GM19463 (cell line): ENCODE measurements at regions not wholly inside any gene's neighbourhood (a gene's known extent, or its start where the extent isn't known, plus 50 kb on each side); places are given as distances from the start of the nearest gene placed in this dataset.
"Not testable (repeated sequence)": the region's sequence is repeated elsewhere in the genome, so short reads cannot be mapped to it uniquely, and the experiment has no call there.

ENCODE experiments used
- ATAC-seq: cut with Tn5 transposase; IDR thresholded peaks from one replicate; pipeline ENCODE4 v1.9.1; 2021; ENCODE audit warnings: mild to moderate bottlenecking, moderate library complexity; ENCODE audit not compliant: unreplicated experiment

GRCh38 chrX:69065451-69065850 is 99.8 kb downstream of the PJA1 start:
- no peak for ATAC-seq

GRCh38 chrX:69063486-69063885 is 101.8 kb downstream of the PJA1 start:
- no peak for ATAC-seq

- no peak for ATAC-seq
Measured at GRCh38 chrX:69062493-69062892, 102.8 kb downstream of the PJA1 start.

GRCh38 chrX:69060631-69061408 is 104.4 kb downstream of the PJA1 start:
- no peak for ATAC-seq

GRCh38 chrX:69055193-69055592 is 110.1 kb downstream of the PJA1 start:
- no peak for ATAC-seq

GRCh38 chrX:69054497-69054896 is 110.8 kb downstream of the PJA1 start:
- ATAC-seq, result not testable (repeated sequence)

GRCh38 chrX:69051901-69052300 is 113.4 kb downstream of the PJA1 start:
- no peak for ATAC-seq

- no peak for ATAC-seq
Measured at GRCh38 chrX:69050051-69050765, 115.0 kb downstream of the PJA1 start.

- no peak for ATAC-seq
Measured at GRCh38 chrX:69046996-69047490, 118.2 kb downstream of the PJA1 start.

- ATAC-seq, result no peak
Measured at GRCh38 chrX:69045616-69046345, 119.5 kb downstream of the PJA1 start.

- ATAC-seq, result no peak
Measured at GRCh38 chrX:69038816-69039215, 126.4 kb downstream of the PJA1 start.

GRCh38 chrX:69038188-69038587 is 127.1 kb downstream of the PJA1 start:
- no peak for ATAC-seq

GRCh38 chrX:69037786-69038185 is 127.5 kb downstream of the PJA1 start:
- ATAC-seq, result no peak

GRCh38 chrX:69036674-69037573 is 128.3 kb downstream of the PJA1 start:
- no peak for ATAC-seq

- ATAC-seq, result no peak
Measured at GRCh38 chrX:69034451-69034850, 130.8 kb downstream of the PJA1 start.

- ATAC-seq, result no peak
Measured at GRCh38 chrX:69033936-69034335, 131.3 kb downstream of the PJA1 start.

GRCh38 chrX:69032601-69033000 is 132.7 kb downstream of the PJA1 start:
- ATAC-seq, result no peak

- no peak for ATAC-seq
Measured at GRCh38 chrX:69031971-69032391, 133.3 kb downstream of the PJA1 start.

- ATAC-seq, result no peak
Measured at GRCh38 chrX:69031181-69031580, 134.1 kb downstream of the PJA1 start.

GRCh38 chrX:69029771-69030170 is 135.5 kb downstream of the PJA1 start:
- no peak for ATAC-seq

- ATAC-seq, result peak; percentile 17
Measured at GRCh38 chrX:69028761-69029120, 136.5 kb downstream of the PJA1 start.
